ENCODE measurements at regions not wholly inside any gene's neighbourhood (a gene's known extent, or its start where the extent isn't known, plus 50 kb on each side); places are given as distances from the start of the nearest gene placed in this dataset.

- ChIA-PET POLR2A (no interaction called here), CTCF (no interaction called here)
- TF ChIP-seq YY1 (IDR thresholded peaks at IDR 0.05; ENCODE audit: low read depth) (no peak), FOSL2 (IDR thresholded peaks at IDR 0.05; ENCODE audit: borderline replicate concordance, low read depth) (no peak), EZH2phosphoT487 (IDR thresholded peaks at IDR 0.05; ENCODE audit: borderline replicate concordance, low read depth) (no peak), NRF1 (IDR thresholded peaks at IDR 0.05; ENCODE audit: low read depth, low read length) (no peak), TCF12 (IDR thresholded peaks at IDR 0.05) (no peak), FOXM1 (IDR thresholded peaks at IDR 0.05; ENCODE audit: low read depth) (no peak)
- Histone ChIP-seq H3K9me2 (no peaks in the 10 kb centered on the region), H3K27me3 (ENCODE audit: insufficient read depth) (no peaks in the 10 kb centered on the region), H3K36me3 (replicated peaks in 1 of 2; ENCODE audit: control insufficient read depth in 1 of 2, insufficient read depth in 2 of 2, low read length in 1 of 2) (no peaks in the 10 kb centered on the region), H3K79me2 (ENCODE audit: insufficient read depth) (no peaks in the 10 kb centered on the region), H3F3A (replicated peaks; ENCODE audit: insufficient read depth) (no peaks in the 10 kb centered on the region), H3K4me1 (ENCODE audit: control insufficient read depth in 1 of 2, insufficient read depth in 2 of 2, low read depth in 1 of 2, low read length in 1 of 2) (no peaks in the 10 kb centered on the region), H3K4me3 (ENCODE audit: low read depth in 2 of 2, low read length in 1 of 2) (no peak overlapping the region), H3K9me3 (no peaks in the 10 kb centered on the region), H3K9ac (no peak overlapping the region), H2AFZ (ENCODE audit: low read depth) (no peak overlapping the region), H3K4me2 (no peak overlapping the region), H3K27ac (ENCODE audit: low read depth in 2 of 2, low read length in 1 of 2) (no peak overlapping the region), H4K20me1 (ENCODE audit: insufficient read depth) (no peaks in the 10 kb centered on the region)
- no peak for DNase-seq
Measured at GRCh38 chr14:40393143-40393542, 960.9 kb upstream of the FBXO33 start.

GRCh38 chr14:40386433-40386832 lies 954.2 kb upstream of the FBXO33 start:
- Histone ChIP-seq H4K20me1 (ENCODE audit: insufficient read depth) (no peaks in the 10 kb centered on the region), H3K9me2 (no peaks in the 10 kb centered on the region), H2AFZ (ENCODE audit: low read depth) (no peak overlapping the region), H3K27me3 (ENCODE audit: insufficient read depth) (no peaks in the 10 kb centered on the region), H3K4me2 (no peak overlapping the region), H3K9me3 (no peaks in the 10 kb centered on the region), H3K9ac (no peak overlapping the region), H3K27ac (ENCODE audit: low read depth in 2 of 2, low read length in 1 of 2) (no peak overlapping the region), H3K36me3 (replicated peaks in 1 of 2; ENCODE audit: control insufficient read depth in 1 of 2, insufficient read depth in 2 of 2, low read length in 1 of 2) (no peaks in the 10 kb centered on the region), H3K79me2 (ENCODE audit: insufficient read depth) (no peaks in the 10 kb centered on the region), H3K4me1 (ENCODE audit: control insufficient read depth in 1 of 2, insufficient read depth in 2 of 2, low read depth in 1 of 2, low read length in 1 of 2) (no peaks in the 10 kb centered on the region), H3K4me3 (ENCODE audit: low read depth in 2 of 2, low read length in 1 of 2) (no peak overlapping the region), H3F3A (replicated peaks; ENCODE audit: insufficient read depth) (no peaks in the 10 kb centered on the region)
- DNase-seq: no peak
- ChIA-PET POLR2A (no interaction called here), CTCF (no interaction called here)
- 6% methylated on average over 1 of the region's 1 CpG for WGBS (ENCODE audit: low lambda C conversion rate)
- TF ChIP-seq SIN3A (IDR thresholded peaks at IDR 0.05; ENCODE audit: borderline replicate concordance, low read depth, low read length): no peak
- no peak for TF ChIP-seq RCOR1 (IDR thresholded peaks at IDR 0.05; ENCODE audit: low read length)
- no peak for TF ChIP-seq USF2 (IDR thresholded peaks at IDR 0.05; ENCODE audit: borderline replicate concordance, low read depth, low read length)
- TF ChIP-seq NRF1 (IDR thresholded peaks at IDR 0.05; ENCODE audit: low read depth, low read length): no peak

DNA sequence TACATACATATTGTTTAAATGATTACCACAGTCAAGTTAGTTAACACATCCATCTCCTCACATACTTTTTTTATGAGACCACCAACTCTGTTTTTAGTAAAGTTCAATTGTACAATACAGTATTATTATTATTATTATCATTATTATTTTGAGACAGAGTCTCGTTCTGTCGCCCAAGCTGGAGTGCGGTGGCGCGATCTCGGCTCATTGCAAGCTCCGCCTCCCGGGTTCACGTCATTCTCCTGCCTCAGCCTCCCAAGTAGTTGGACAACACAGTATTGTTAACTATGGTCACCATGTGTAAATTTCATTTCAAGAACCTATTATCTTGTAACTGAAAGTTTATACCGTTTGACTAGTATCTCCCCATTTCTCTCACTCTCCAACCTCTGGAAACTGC lies 942.0 kb upstream of the FBXO33 start:
- Histone ChIP-seq H3K4me3 (ENCODE audit: low read depth in 2 of 2, low read length in 1 of 2) (no peak overlapping the region), H3K4me2 (no peak overlapping the region), H3K27me3 (ENCODE audit: insufficient read depth) (no peaks in the 10 kb centered on the region), H4K20me1 (ENCODE audit: insufficient read depth) (no peaks in the 10 kb centered on the region), H3K9me3 (no peaks in the 10 kb centered on the region), H3K9me2 (no peaks in the 10 kb centered on the region), H2AFZ (ENCODE audit: low read depth) (no peak overlapping the region), H3F3A (replicated peaks; ENCODE audit: insufficient read depth) (no peaks in the 10 kb centered on the region), H3K9ac (no peak overlapping the region), H3K4me1 (ENCODE audit: control insufficient read depth in 1 of 2, insufficient read depth in 2 of 2, low read depth in 1 of 2, low read length in 1 of 2) (no peaks in the 10 kb centered on the region), H3K36me3 (replicated peaks in 1 of 2; ENCODE audit: control insufficient read depth in 1 of 2, insufficient read depth in 2 of 2, low read length in 1 of 2) (no peaks in the 10 kb centered on the region), H3K79me2 (ENCODE audit: insufficient read depth) (no peaks in the 10 kb centered on the region), H3K27ac (ENCODE audit: low read depth in 2 of 2, low read length in 1 of 2) (no peak overlapping the region)
- DNase-seq: no peak
- CTCF ChIA-PET: no interaction called here
- WGBS (ENCODE audit: low lambda C conversion rate): 26% methylated on average over 8 of the region's 10 CpGs
- POLR2A ChIA-PET: no interaction called here
- TF ChIP-seq RAD21 (IDR thresholded peaks at IDR 0.05; ENCODE audit: low read length) (no peak), EP300 (IDR thresholded peaks at IDR 0.05; ENCODE audit: borderline replicate concordance in 1 of 2, low read depth in 1 of 2, low read length in 1 of 2) (no peak), RFX5 (IDR thresholded peaks at IDR 0.05; ENCODE audit: low read length) (no peak), MEF2A (IDR thresholded peaks at IDR 0.05; ENCODE audit: borderline replicate concordance, low read depth) (no peak), POLR2AphosphoS5 (IDR thresholded peaks at IDR 0.05; ENCODE audit: low read depth, low read length) (no peak), RXRA (IDR thresholded peaks at IDR 0.05; ENCODE audit: borderline replicate concordance, low read depth) (no peak), TEAD4 (IDR thresholded peaks at IDR 0.05; ENCODE audit: borderline replicate concordance, insufficient read depth) (no peak), USF1 (IDR thresholded peaks at IDR 0.05; ENCODE audit: borderline replicate concordance, low read depth) (no peak), FOXJ3 (CRISPR knock-in tag; IDR thresholded peaks at IDR 0.05) (no peak), USF2 (IDR thresholded peaks at IDR 0.05; ENCODE audit: borderline replicate concordance, low read depth, low read length) (no peak), TCF12 (IDR thresholded peaks at IDR 0.05) (no peak), YY1 (IDR thresholded peaks at IDR 0.05; ENCODE audit: low read depth) (no peak), GABPA (IDR thresholded peaks at IDR 0.05; ENCODE audit: low read depth) (no peak), FOXM1 (IDR thresholded peaks at IDR 0.05; ENCODE audit: low read depth) (no peak), JUND (IDR thresholded peaks at IDR 0.05) (no peak)
- TF ChIP-seq, protein P1, sequence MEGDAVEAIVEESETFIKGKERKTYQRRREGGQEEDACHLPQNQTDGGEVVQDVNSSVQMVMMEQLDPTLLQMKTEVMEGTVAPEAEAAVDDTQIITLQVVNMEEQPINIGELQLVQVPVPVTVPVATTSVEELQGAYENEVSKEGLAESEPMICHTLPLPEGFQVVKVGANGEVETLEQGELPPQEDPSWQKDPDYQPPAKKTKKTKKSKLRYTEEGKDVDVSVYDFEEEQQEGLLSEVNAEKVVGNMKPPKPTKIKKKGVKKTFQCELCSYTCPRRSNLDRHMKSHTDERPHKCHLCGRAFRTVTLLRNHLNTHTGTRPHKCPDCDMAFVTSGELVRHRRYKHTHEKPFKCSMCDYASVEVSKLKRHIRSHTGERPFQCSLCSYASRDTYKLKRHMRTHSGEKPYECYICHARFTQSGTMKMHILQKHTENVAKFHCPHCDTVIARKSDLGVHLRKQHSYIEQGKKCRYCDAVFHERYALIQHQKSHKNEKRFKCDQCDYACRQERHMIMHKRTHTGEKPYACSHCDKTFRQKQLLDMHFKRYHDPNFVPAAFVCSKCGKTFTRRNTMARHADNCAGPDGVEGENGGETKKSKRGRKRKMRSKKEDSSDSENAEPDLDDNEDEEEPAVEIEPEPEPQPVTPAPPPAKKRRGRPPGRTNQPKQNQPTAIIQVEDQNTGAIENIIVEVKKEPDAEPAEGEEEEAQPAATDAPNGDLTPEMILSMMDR (IDR thresholded peaks at IDR 0.05): no peak
